Cerebellar nuclear complex (tissue), 1 donor: ENCODE measurements at regions not wholly inside any gene's neighbourhood (a gene's known extent, or its start where the extent isn't known, plus 50 kb on each side); places are given as distances from the start of the nearest gene placed in this dataset.
"Not testable (repeated sequence)": the region's sequence is repeated elsewhere in the genome, so short reads cannot be mapped to it uniquely, and the experiment has no call there.

Experiments
- DNase-seq, 2 experiments: peaks; one replicate each; lab custom pipeline; 2025; lab: John Stamatoyannopoulos, UW

DNA sequence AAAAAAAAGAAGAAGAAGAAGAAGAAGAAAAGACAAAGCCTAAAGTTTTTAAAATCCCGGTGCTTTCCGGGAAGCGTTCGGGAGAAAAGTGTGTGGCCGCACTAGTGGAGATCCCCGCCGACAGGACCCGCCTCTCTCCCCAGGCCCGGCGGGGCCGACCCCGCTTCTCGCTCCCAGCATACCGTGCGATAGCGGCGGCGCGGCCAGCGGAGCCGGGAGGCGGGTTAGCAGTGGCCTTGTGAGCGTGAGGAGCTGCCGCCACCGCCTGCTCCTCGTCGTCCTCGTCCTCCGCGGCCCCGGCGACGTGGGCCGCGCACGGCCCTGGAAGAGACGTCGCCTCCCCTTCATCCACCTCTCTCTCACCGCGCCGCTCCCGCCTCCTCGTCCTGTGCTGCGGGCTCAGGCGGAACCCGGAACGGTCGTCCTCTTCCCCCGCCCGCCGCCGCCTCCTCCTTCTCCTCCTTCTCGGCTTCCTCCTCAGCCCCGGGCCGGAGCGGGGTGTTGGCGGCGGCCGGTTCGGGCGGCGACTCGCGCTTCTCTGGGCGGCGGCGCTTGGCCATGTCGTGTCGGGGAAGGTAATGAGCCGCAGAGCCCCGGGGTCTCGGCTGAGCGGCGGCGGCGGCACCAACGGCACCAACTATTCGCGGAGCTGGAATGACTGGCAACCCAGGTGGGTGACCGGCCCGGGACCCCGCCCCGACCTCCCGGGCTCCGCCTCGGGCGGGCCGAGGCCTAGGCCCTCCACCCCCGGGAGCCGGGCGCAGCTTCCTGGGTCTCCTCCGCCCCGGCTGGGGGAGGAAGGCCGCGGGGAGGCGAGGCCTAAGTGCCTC is 62.6 kb upstream of the CDR2 start:
- DNase-seq = not testable (repeated sequence)

DNA sequence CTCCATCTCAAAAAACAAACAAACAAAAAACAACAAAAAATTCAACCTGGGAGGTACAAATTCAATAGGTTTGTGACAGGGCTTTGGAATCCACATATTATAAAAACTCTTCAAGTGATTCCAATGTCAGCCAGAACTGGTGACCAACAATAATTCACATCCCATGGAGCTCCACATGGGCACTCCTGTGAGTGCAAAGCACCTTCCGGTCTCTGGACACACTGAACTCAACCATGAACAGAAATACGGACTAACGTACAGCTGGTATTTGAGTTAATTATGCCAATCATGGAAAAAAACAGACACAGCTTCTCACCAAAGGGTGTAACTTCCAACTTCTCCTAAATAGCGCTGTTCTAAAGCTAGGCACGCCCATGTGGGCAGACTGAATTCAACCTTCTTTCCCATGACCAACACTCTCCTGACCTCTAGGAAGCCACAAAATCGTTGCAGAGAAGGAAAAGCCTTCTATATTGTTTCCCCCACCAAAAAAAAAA is 62.0 kb upstream of the CDR2 start:
- not testable (repeated sequence) for DNase-seq

DNA sequence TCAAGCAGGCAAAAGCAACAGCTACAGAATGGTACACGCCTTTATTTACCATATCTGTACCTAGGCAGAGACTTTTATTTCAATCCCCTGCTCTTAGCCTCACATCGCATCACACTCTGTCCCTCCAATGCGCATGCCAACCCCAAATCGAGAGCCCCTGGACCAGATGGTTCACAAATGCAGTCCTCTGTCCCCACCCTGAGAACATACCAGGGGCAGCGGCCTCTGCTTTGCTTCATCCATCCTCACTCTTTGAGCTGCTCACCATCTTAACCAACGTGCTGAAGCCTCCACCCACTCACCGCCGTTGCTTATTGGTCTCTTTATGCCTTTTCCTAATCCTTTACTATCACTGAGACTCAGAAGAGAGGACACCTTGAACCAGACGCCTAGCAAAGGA is 56.9 kb upstream of the CDR2 start:
- not testable (repeated sequence) for DNase-seq

DNA sequence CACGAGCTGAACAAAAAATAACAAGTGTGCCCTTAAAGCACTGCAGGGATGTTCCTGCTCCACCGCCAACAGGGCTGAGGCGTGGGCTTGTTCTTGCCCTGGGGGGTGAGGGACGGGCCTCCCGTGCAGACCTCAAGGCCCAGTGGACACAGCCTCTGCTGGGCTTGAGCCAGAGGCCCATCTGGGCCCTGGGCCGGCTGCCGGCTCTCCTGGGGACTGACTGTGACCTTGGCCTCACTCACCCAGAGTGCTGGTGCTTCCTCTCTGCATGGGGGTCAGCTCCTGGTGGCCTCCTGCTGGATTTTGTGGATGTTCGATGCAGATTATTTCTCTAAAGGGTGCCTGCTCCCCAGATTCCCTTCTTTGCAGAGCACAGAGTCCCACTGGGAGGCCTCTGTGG is 54.2 kb upstream of the CDR2 start:
- DNase-seq = no peak

DNA sequence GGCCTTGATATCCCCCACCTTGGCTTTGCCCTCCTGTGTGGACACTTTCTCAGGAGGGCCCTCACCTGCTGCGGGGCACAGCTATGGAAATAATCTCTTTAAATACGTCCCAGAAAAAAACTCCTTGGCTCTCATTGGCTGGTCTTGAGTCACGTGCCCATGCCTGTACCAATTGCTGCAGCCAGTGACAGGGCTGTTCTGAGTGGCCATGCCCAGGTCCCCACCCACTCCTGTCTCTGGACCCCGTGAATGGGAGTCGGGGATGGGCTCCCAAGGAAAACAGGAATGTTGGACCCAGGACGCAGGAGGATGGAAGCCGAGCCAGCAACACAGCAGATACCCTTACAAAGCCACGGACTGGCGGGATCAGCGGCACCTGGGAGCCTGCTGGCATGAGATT is 53.1 kb upstream of the CDR2 start:
- DNase-seq = peak; percentile 70 to 71

DNA sequence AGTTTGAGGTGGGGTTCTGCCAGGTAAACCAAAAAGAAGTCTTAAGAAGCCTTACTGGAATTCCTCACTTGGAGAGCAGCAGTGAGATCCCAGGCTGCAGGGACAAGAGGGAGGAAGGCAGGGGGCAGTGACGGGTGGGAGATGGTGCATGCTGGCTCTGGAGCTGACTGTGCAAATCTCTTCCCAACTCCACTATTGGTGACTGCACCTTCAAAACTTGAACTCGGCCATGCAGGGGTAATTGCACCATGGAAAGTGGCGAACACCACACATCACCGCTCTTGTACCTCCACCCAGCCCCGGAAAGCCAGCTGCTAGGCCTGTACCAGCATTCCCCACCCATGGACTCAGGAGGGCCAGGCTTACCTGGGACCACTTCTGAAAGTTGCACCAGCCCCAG is 51.4 kb upstream of the CDR2 start:
- DNase-seq = no peak

DNA sequence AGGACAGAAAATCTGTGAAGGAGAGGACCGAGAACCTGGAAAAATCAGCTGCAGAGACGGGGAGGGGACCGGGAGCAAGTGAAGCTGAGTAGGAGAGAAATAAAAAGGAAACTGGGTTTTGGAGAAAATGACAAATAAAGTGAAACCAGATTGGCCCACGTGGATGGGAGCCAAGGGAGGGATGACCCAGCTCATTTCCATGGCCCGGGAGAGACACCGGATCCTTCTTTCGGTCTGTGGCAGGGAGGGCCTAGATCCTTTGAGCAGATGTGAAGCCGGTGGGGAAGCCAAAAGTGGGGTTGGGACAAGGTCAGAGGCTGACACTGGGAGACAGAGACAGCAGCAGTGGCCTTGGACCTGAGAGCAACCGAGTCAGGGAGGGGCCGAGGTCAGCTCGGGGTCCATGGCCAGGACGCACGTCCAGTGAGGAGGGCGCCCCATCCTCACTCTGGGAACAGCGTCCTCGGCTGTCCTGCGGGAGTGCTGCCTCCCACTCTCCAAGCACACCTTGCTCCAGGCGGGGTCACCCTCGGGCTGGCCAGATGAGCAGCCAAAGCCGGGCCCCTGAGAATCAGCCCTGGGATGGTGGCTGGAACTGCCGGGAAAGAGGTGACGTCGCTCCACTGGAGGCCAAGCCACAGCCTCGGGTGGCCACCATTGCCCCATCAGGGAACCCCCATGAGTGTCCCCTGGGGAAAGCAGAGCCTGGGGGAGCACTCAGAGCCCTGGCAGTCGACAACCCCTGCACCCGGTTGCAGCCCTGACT is 50.8 kb upstream of the CDR2 start:
- no peak for DNase-seq

DNA sequence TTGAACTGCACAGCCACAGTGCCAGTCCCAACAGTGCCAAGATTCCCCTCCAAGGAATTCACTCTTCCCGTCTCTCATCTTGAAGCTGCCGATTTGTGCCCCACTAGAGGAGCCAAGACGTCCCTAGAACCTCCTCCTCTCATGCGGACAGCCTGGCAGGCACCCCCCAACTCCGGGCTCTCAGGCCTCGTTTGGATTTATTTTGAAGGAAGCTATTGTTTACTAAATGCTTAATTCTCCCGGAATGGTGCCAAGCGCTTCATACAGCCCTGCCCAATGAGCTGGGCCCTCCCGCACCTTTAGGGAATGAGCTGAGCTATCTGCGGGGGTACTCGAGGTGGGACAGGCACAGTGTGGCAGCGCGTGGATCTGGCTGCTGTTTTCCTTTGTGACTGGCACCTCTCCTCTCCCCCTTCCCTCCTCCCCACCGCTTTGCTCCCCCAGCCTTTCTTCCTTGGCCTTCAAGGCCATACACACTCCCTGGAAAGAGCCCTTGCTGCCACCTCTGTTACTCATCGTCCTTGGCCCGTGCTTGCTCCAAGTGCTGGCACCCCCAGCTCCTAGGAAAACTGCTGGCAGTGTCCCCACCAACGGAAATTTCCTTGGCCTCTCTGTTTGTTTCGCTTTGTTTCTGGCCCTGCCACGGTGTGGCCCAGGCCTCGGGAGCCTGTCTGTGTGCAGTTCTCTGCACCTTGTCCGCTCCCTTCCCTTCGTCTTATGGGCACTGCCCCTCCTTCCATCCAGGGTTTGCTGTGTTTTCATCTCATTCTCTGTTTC is 49.9 kb upstream of the CDR2 start:
- DNase-seq = peak; percentile 76 to 82
